GM18858 (cell line): ENCODE measurements at regions not wholly inside any gene's neighbourhood (a gene's known extent, or its start where the extent isn't known, plus 50 kb on each side); places are given as distances from the start of the nearest gene placed in this dataset.
"Not testable (repeated sequence)": the region's sequence is repeated elsewhere in the genome, so short reads cannot be mapped to it uniquely, and the experiment has no call there.

Experiments
- ATAC-seq: cut with Tn5 transposase; IDR thresholded peaks from one replicate; pipeline ENCODE4 v1.9.1; 2021; ENCODE audit not compliant: unreplicated experiment

DNA sequence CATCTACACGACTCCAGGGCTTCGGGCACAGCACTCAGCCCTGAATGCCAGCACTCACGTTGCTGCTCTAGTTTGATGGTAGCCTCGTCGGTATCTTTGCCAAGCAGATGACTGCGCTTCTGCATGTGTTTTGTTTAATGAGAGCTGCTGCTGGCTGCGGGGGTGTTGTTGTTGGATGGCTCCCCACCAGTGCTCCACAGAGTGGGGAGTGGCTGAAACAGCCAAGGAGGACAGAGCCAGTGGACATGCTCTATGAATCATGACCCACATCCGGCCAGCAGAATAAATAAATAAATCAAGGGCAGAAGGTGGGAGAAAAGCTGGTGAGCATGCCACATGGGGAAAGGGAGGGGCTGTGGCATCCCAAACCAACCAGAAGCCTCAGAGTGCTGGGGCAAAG lies 131.2 kb upstream of the SOX11 start:
- no peak for ATAC-seq

DNA sequence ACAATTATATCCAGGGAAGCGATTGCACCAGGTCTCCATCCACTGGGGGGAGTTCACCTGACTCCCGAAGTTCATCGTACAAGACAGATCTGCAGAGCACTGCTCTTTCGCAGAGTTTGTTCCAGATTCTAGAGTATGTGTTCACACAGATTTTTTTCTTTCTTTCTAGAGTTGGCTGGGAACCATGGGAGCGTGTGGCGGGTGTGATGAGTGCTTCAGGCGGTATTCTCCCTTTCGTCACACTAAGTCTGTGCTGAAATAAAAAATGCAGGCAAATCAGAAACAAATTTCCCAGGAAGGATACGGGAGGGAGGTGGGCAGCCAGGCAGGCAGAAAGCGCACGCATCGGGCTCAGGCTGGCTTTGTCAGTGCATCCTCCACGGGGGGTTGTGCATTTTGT lies 129.8 kb upstream of the SOX11 start:
- ATAC-seq: no peak

DNA sequence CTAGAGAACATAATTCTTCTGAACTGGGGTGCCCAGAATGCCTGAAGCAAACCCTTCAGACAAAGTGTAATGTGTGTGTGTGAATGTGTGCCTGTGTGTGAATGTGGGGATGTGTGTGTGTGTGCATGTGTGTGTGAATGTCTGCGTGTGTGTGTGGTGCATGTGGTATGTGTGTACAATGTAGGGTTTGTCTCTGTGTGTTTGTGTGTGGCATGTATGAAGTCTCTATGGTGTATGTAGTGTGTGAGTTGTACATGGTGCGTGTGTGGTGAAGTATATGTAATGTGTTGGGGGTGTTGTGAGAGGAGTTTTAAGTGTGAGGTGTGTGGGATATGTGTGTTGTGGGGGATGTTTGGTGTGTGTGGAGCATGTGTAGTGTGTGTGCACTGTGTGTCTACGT lies 129.3 kb upstream of the SOX11 start:
- no peak for ATAC-seq

DNA sequence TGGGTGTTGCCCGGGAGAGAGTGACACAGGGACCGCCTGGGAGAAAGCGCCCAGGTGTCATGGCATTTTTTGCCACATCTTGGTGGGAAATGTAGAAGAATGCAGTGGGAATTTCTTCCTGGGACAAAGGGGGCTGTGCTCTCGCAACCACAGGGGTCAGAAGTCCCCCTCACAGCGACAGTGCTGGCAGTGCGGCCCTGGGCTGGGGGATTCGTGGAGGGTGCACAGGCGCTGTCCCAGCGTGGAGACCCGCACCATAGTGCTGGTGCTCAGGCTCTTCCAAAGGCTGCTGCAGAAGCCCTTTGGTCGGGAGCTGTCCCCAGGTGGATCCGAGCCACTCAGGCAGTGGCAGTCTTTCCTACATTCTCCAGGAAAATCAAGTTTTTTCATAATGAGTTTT lies 128.8 kb upstream of the SOX11 start:
- no peak for ATAC-seq

DNA sequence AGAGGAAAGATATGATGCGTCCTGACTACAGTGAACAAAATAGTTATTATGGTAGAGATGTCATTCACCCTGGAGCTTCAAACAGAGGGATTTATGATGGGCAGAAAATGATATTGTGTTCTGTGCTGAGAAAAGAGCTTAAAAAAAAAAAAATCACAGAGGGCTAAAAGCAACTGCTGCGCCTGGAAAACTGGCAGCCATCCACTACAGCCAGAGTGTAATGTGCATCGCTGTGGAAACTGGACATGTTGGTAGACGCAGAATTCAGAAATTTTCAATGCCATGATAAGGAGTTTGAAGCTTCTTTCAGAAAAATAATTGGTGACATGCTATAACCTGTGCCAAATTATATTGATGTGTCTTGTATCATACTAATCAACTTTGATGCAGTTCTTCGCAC lies 122.9 kb upstream of the SOX11 start:
- ATAC-seq: no peak

DNA sequence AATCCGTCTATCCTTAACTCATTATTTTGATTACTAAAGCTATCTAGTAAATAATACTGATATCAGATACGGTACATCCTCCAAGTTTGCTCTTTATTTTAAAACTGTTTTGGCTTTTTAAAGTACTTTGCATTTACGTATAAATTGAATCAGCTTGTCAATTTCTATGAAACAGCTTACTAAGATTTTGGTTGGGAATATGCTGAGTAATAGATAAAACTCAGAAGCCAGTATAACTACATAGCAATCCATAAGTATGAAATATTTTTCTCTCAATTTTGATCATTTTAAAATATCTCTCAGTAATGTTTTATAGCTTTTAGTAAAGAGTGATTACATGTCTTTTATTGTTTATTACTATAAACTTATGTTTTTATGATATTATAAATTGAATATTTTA lies 116.2 kb upstream of the SOX11 start:
- ATAC-seq: no peak

DNA sequence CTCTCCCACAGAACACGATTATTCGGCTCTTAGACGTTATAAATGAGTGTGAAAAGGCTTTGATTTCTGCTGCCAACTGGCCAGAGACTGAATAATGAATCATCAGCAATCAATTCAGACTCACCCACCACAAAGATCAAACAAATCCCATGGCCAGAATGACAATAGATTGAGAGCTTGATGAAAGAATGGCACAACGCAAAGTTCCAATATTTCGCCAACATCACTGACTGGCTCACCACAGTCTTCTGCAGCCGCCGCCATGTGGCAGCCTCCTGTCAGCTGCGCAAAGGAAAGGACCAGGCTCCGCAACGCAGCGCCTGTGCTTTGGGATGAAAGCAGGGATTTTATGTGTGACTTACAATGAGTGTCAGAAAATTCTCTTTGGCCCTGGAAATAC lies 104.4 kb upstream of the SOX11 start:
- no peak for ATAC-seq

DNA sequence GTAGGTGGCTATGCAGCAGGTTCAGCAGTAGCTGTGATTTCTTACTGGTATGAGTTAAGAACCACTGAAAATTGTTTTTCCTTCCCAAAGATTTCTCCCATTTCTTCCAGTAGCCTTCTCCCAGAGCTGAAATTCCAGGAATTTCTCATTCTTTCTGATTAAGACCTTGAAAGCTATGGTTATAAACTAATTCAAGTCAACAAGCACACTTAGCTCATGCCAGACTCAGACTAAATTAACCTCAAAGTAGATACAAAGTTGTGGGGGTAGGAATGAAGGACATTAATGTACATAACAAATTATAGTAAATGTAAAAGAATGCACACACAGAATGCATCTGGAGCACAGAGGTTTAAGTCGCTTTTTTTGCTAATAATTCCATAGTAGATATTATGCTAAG lies 103.6 kb upstream of the SOX11 start:
- no peak for ATAC-seq

DNA sequence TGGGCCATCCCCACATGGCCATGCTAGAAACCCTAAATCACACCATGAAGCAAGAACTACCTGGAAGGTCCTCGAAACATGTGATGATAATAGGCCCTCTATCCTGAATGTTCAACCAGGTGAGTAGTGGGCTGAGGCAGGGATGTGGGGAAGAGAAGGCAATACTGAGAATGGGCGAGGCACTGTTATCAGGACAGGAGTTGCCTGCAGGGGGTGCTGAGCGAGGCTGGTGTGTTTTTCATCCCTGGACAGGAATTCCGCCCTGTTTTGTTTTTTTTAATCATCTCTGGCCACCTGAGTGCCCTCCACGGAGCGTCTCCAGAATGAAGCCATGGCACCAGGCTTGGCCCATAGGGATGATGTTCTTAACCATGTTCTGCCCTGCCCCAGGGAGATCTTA lies 103.0 kb upstream of the SOX11 start:
- no peak for ATAC-seq

DNA sequence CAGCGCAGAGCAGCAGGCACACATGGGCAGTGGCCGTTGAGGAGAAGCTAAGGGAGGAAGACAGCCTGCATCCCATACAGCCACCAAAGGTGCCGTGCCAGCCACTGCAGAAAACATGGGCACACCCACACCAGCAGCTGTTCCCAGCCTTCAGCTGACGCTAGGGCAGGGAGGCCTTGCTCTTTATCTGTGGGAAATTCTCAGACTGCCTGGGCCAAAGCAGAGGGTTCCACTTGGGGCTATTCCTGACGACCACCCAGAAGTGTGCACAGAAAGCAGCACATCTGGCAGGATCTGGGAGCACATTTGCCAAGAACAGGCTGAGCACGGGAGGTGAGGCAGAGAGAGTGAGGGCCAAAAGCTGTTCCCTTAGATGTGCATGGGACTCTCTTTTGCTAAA lies 101.3 kb upstream of the SOX11 start:
- ATAC-seq: no peak

DNA sequence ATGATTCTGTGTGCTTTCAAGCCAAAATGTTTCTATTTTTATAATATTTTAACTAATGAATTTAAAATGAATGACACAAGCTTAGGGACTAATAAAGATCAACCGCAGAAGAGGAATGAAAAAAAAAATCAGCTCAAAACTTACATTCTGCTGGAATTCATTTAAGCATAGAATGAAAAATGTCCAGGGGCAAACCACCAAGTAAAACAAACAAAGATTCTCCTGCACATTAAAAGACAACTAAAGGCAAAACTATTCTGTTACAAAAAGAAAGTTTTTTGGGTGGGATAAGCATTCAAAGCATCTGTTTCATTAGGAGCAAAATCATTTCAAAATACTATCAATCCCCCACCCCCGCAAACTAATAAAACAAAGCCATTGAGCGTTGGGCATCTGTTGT lies 99.3 kb upstream of the SOX11 start:
- no peak for ATAC-seq

DNA sequence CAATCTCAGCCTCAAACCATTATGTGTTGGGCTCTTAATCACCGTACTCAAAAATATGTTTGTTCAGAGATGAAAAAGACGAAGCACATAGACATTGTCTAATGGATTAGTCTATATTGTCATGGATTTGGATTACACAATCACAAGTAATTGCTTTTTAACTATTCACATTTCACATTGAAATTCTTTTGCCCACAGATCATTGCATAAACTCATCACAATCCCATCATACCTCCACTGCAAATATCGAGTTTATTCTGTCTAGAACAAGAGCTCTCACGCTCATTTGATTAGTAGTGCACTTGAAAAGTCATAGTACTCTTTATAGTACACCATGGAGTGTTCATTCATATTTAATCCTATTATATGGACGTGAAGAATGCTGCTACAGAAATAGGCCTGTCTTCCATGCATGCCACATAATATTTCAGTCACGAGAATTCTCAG lies 97.9 kb upstream of the SOX11 start:
- no peak for ATAC-seq

DNA sequence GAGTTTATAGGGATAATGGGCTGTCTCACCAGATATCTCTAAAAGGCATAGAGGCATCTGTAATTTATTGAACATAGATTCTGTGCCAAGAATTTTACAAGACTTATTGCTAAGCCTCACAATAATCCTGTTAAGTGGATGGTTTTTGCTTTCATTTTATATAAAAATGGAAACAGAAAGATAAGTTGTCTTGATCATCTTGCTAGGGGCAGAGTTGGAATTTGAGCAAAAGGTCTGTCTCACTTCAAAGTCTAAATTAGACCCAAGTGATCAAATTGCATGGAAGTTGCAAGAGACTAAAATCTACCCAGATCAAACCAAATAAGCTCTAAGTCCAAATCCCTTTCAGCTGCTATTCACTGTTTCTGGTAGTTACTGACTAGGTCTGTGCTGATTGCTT lies 95.3 kb upstream of the SOX11 start:
- no peak for ATAC-seq

DNA sequence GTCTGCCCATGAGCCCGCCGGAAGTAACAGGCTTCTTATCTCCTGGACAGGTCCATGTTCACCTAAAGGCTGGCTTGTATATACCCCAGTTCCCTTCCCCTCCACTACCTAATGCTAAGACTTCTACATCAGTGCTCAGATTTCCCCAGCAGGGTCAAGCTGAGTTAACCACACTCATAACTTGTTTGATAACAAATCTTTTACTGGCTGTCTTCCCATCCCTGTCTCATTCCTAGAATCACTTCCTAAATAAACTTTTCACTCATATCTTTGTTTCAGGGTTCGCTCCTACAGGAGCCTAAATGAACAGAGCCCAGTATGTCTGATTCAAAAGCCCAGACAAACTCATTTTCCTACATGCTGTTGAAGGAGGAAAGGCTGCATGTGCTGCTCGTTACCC lies 94.0 kb upstream of the SOX11 start:
- ATAC-seq: no peak

DNA sequence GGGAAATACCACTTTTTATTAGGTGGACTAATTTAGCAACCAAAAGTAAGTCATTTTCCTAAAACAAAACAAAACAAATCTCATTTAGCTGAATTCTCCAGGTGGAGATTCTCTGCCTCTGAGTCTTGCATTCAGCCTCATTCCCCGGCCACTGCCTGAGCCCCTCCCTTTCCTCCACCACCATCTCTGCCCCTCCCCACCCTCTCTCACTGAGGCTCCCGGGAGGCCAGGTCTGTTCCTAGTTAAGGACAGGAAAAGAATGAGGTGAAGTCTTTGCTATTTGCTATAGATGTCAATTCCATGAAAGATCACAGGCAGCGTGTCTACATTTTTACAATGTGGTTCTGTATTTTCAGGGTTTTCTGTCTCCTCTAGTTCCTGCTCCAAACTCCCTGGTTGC lies 83.0 kb upstream of the SOX11 start:
- no peak for ATAC-seq

DNA sequence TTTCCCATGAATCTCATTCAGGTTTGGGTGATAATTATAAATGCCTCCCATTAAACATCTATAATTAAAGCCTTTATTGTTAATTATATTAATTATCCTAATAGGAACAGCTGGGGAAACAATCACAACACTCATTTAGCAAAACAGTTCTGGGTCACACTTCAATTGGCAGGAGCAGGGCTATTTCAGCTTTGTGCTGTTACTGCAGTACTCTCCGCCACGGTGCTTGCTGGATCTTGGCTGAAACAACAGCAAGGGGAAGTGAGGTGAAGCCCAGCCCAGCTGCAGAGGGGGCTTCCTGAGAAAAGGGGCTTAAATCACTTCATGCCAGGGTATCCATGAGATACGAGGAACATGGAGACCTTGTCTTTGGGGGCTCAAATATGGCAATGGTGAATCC lies 79.5 kb upstream of the SOX11 start:
- ATAC-seq: no peak

DNA sequence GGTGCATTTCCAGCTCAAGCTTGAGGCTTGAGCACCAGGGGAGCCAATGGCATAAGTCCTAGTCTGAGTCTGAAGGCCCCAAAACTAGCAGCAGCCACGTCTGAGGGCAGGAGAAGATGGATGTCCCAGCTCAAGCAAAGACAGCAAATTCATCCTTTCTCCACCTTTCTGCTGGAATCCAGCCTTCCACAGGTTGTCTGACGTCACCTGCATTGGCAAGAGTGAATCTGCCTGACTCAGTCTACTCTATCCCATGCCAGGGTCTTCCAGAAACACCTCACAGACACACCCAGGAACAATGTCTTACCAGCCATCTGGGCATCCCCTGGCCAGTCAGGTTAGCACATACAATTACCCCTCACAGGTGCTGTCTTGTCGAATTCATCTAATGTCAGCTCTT lies 76.2 kb upstream of the SOX11 start:
- ATAC-seq: no peak

DNA sequence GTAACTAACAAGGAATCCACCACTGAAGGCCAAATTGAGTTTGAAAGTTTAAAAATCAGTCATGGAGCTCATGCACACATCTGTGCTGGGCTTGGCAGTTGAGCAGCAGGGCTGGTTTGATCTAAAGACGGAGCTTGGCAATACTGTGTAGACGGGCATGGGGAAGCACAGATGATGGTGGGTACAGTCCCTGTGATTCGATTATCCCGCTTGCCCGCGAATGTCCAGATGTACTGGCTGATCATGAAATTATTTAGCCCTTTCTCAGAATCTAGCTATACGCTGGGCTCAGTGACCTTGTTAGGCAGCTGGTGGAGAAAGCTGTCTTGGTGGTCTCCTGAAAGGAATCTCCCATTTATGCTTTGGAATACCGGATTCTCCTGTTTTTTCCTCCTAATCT lies 74.8 kb upstream of the SOX11 start:
- no peak for ATAC-seq

DNA sequence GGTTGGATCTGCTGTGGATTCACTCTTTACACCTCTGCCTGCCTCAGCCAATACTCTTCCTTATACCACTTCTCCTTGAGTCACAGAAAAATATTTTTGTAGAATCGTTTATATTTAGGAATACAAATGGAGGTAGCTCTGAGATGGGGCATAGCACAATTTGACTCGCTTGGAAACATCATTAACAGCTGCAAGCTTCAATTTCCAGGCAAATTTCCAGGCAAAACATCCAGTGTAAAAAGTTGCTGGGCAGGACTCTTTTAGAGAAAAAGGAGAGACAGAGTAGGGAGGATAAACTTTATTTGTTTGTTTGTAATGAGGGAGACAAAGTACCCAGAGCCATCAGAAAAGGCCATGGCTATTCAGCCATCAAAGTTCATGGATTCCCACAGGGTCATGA lies 74.4 kb upstream of the SOX11 start:
- ATAC-seq: no peak

DNA sequence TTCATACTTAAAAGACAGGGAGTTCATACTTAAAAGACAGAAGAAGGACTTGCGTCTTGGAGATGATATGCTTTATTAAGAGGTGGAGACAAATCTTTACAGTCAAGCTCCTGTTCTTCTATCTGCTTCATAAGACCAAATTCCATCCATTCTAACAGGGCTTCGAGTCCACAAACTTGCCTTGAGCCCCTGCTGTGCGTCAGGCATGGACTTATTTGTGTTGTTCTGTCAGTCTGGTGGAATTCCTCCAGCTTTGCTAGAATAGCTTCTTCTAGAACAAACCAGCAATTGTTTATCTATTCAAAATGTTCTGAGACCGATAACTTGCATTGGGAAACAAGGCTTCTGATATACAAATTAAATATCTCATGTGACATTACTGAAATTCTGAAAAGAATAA lies 73.9 kb upstream of the SOX11 start:
- no peak for ATAC-seq

DNA sequence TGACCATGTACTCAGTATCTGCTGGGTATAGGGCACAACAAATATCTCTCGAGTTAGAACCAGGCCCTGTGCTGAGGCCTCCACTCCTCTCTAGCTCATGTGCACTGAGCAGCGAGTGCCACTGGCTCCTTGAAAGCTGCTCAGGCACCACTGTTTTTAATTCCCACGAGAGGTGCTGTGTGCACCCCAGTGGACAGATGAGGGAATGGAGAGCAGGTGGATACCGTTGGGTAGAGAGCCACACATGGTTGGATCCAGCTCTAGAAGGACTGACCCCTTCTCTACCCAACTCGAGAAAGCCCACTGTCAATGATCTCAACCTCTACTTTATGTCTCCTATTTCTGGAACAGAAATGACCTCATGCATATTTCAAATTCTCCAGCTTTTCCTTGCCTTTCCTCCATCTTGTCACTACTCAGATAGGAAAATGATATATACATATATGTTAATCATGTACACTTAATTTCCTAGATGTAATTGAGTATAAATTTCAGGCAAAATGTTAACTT lies 66.6 kb upstream of the SOX11 start:
- not testable (repeated sequence) for ATAC-seq

DNA sequence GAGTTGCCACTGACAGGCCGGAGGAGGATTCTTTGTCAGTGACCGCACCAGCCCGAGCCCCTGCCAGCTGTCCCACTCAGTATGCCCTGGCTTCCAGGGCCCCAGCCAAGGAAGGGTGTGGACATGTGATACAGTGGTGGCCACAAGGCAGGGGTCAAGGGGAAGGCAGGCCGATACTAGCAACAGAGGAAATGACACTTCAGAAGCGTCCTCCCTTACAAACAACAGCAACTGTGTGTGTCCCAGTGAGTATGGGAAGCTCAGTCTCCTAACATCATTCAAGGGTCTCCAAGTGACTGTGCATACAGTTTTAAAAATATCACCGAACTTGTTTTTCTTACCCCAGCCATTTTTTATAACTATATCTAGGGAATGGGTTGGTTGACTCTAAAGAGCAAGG lies 63.7 kb upstream of the SOX11 start:
- ATAC-seq: not testable (repeated sequence)

DNA sequence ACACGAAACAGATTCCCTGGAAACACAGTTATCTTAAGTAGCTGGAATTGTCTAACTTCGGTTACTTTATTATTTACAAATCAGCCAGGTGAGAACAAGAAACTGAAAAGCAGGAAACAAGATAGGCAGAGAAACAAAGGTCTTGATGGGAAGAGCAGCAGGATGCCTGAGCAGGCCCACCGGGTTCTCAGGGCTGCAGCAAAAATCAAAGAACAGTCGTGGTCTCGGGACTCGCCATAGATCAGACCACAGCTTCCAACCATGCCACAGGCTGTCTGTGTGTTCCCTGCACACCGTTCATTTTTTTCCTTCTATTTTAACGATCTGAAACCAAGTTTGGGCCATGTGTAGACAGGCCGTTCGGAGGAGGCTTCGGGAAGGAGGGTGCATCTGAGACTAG lies 62.7 kb upstream of the SOX11 start:
- not testable (repeated sequence) for ATAC-seq

DNA sequence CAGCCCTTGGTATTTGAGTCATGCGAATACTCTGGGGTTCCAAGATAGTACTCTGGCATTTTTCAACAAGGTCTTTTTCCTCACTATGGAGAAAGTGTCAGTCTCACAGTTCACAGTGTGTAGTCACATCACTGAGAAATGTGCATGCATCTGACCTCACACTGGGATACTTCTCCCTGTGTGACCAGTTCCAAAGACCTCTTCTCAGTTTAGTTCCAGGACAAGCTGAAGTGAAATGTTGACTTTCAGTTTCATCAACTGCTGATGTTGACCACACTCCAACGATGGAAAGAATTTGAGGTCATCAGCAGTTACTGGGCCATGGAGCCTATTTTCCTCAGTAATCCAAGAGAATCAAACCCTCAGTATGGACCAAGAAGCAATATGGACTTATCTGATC lies 55.1 kb upstream of the SOX11 start:
- not testable (repeated sequence) for ATAC-seq
